Small intestine (tissue), 7 donors: ENCODE measurements at regions not wholly inside any gene's neighbourhood (a gene's known extent, or its start where the extent isn't known, plus 50 kb on each side); places are given as distances from the start of the nearest gene placed in this dataset.
"Not testable (repeated sequence)": the region's sequence is repeated elsewhere in the genome, so short reads cannot be mapped to it uniquely, and the experiment has no call there.

Source experiments
- DNase-seq, 2 donors: peaks; one replicate each; pipeline versions ENCODE4 v3.0.0 to v3.0.0-alpha.2; 2013
- FAIRE-seq: peaks from 2 replicates; lab custom pipeline; 2012; peaks lifted over from hg19 to GRCh38; lab: Jason Lieb, UNC
- H3K27ac ChIP-seq, 3 donors: one replicate each; pipeline ENCODE4 v1.5.1; 2013; ENCODE audit warnings: low read length in 2 of 3, mild to moderate bottlenecking in 2 of 3, control low read depth in 1 of 3, inconsistent platforms in 1 of 3, low read depth in 1 of 3, moderate library complexity in 1 of 3
- H3K27me3 ChIP-seq, 3 donors: one replicate each; pipeline ENCODE4 v1.6.1; 2013; ENCODE audit warnings: low read length in 3 of 3, inconsistent platforms in 1 of 3; ENCODE audit not compliant: control insufficient read depth in 3 of 3, insufficient read depth in 3 of 3
- H3K36me3 ChIP-seq, 3 donors: one replicate each; pipeline ENCODE4 v1.6.1; 2013; ENCODE audit warnings: low read length in 3 of 3, inconsistent platforms in 1 of 3, low read depth in 1 of 3, mild to moderate bottlenecking in 1 of 3, moderate library complexity in 1 of 3; ENCODE audit not compliant: control insufficient read depth in 3 of 3, insufficient read depth in 2 of 3
- H3K4me1 ChIP-seq, 3 donors: one replicate each; pipeline ENCODE4 v1.6.1; 2013; ENCODE audit warnings: low read length in 2 of 3, inconsistent platforms in 1 of 3, low read depth in 1 of 3, mild to moderate bottlenecking in 1 of 3, moderate library complexity in 1 of 3; ENCODE audit not compliant: control insufficient read depth in 3 of 3, insufficient read depth in 2 of 3
- H3K4me3 ChIP-seq, 3 donors: one replicate each; pipeline ENCODE4 v1.5.1; 2013; ENCODE audit warnings: low read length in 3 of 3, control low read depth in 1 of 3, inconsistent platforms in 1 of 3, low read depth in 1 of 3, mild to moderate bottlenecking in 1 of 3, moderate library complexity in 1 of 3
- H3K9me3 ChIP-seq, 2 donors: one replicate each; pipeline ENCODE4 v1.6.1; 2013; ENCODE audit warnings: low read depth in 1 of 2, low read length in 1 of 2; ENCODE audit not compliant: control insufficient read depth in 2 of 2, insufficient read depth in 1 of 2
- WGBS, 3 donors: extraction: QIAGEN DNeasy Blood & Tissue Kit; methylation state at CpG; one replicate each; pipeline ENCODE4 v1.1.7; 2013; 5-methylcytosine and 5-hydroxymethylcytosine counted together
- donor health status: healthy with polysubstance abuse.
- donor health status: control.
- donor health status: control.
- donor health status: Bipolar disorder and iron deficiency.
- donor health status: healthy.

GRCh38 chr18:75854174-75854573 is 426.7 kb upstream of the SMIM21 start:
- Histone ChIP-seq H3K27me3 (no peaks in the 10 kb centered on the region), H3K9me3 (no peaks in the 10 kb centered on the region), H3K4me3 (no peak overlapping the region), H3K36me3 (no peaks in the 10 kb centered on the region), H3K27ac (no peak overlapping the region), H3K4me1 (no peaks in the 10 kb centered on the region)
- 74 to 75% (median 75%) methylated on average over 4 of the region's 4 CpGs for WGBS, 3 donors
- FAIRE-seq = no peak
- DNase-seq = peak in 1 of 2 donors; percentile 25

- no peak overlapping the region for H3K27ac ChIP-seq
These were observed 418.8 kb upstream of the SMIM21 start for GRCh38 chr18:75846321-75846720.

DNA sequence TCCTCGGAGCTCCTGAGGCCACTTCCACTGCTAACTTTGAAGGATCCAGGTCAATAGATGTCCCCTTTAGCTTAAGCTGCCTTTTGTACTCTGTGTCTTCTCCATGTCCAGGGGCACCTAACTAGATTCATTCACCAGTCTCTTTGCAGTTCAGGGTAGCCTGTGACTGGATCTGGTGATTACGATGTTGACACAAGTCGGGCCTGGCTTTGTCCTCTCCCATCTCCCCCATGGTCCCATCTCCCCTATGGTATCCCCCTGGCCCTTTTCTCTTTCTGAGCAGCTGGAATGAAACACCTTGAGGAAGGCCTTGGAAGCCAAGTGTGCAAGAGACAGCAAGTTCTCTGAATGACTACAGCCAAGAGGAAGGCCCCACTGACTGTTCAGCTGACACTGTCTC is 417.9 kb upstream of the SMIM21 start:
- DNase-seq (no peak), FAIRE-seq (no peak)
- H3K4me1 ChIP-seq = no peaks in the 10 kb centered on the region
- H3K9me3 ChIP-seq = no peaks in the 10 kb centered on the region
- 80 to 91% (median 88%) methylated on average over 3 of the region's 3 CpGs for WGBS, 3 donors
- no peaks in the 10 kb centered on the region for H3K36me3 ChIP-seq
- H3K27ac ChIP-seq = no peak overlapping the region
- no peaks in the 10 kb centered on the region for H3K27me3 ChIP-seq
- no peak overlapping the region for H3K4me3 ChIP-seq

More at GRCh38 chr18:75846321-75846720, 418.8 kb upstream of the SMIM21 start:
- FAIRE-seq = no peak
- WGBS, 3 donors = 71 to 80% (median 72%) methylated on average over 3 of the region's 3 CpGs
- DNase-seq = no peak
- H3K4me1 ChIP-seq = no peaks in the 10 kb centered on the region
- no peak overlapping the region for H3K4me3 ChIP-seq
- H3K27me3 ChIP-seq = no peaks in the 10 kb centered on the region
- H3K9me3 ChIP-seq = no peaks in the 10 kb centered on the region
- no peaks in the 10 kb centered on the region for H3K36me3 ChIP-seq

DNA sequence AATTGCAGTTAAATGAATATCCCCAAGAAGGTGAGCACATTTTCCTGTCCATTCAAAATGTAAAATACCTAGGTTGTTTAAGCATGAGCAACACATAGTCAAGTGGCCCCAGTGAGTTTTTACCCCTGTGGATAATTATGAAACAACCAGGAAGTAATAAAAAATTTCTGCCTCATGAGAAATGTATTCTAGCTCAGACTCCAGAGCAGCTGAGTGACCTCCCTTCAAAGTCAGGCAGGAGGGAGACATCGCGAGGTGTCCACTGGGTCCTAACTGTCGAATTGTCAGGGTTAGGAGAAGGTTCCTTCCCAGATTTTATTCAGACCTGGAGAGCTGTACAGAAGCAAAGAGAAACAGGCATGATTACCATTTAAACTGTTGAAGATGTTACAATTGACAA is 416.6 kb upstream of the SMIM21 start:
- H3K36me3 ChIP-seq = no peaks in the 10 kb centered on the region
- H3K9me3 ChIP-seq = no peaks in the 10 kb centered on the region
- FAIRE-seq (no peak), DNase-seq (peak in 1 of 2 donors; percentile 17)
- no peaks in the 10 kb centered on the region for H3K4me1 ChIP-seq
- no peak overlapping the region for H3K4me3 ChIP-seq
- WGBS, 3 donors = 86 to 93% (median 90%) methylated on average over 3 of the region's 3 CpGs
- no peaks in the 10 kb centered on the region for H3K27me3 ChIP-seq
- no peak overlapping the region for H3K27ac ChIP-seq

DNA sequence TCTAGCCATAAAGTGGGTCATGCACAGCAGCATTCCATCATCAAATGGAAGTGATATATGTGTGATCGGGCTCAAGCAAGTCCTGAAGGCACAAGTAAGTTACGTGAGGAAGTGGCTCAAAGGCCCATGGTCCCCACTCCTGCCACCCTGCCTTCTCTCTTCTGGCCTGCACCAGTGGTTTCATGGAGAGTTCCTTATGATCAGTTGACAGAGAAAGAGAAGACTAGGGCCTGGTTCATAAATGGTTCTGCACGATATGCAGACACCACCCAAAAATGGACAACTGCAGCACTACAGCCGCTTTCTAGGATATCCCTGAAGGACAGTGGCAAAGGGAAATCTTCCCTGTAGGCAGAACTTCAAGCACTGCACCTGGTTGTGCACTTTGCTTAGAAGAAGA is 412.6 kb upstream of the SMIM21 start:
- no peaks in the 10 kb centered on the region for H3K4me1 ChIP-seq
- no peak overlapping the region for H3K4me3 ChIP-seq
- H3K27ac ChIP-seq = no peak overlapping the region
- no peaks in the 10 kb centered on the region for H3K9me3 ChIP-seq
- no peaks in the 10 kb centered on the region for H3K27me3 ChIP-seq
- DNase-seq = no peak
- 68 to 74% (median 72%) methylated on average over 4 of the region's 4 CpGs for WGBS, 3 donors
- no peak for FAIRE-seq
- no peaks in the 10 kb centered on the region for H3K36me3 ChIP-seq

- H3K36me3 ChIP-seq, H3K27ac ChIP-seq, H3K27me3 ChIP-seq, H3K4me3 ChIP-seq, FAIRE-seq, H3K4me1 ChIP-seq, H3K9me3 ChIP-seq, DNase-seq: not testable (repeated sequence)
- 48 to 69% (median 60%) methylated on average over 2 of the region's 2 CpGs for WGBS, 3 donors
These were observed 412.2 kb upstream of the SMIM21 start for GRCh38 chr18:75839686-75840085.

GRCh38 chr18:75839041-75839440 is 411.5 kb upstream of the SMIM21 start:
- no peak overlapping the region for H3K4me3 ChIP-seq
- no peaks in the 10 kb centered on the region for H3K27me3 ChIP-seq
- WGBS, 3 donors = 85 to 91% (median 87%) methylated on average over 6 of the region's 6 CpGs
- H3K27ac ChIP-seq = no peak overlapping the region
- DNase-seq (no peak), FAIRE-seq (no peak)
- H3K9me3 ChIP-seq = no peaks in the 10 kb centered on the region
- no peaks in the 10 kb centered on the region for H3K36me3 ChIP-seq
- H3K4me1 ChIP-seq = no peaks in the 10 kb centered on the region

DNA sequence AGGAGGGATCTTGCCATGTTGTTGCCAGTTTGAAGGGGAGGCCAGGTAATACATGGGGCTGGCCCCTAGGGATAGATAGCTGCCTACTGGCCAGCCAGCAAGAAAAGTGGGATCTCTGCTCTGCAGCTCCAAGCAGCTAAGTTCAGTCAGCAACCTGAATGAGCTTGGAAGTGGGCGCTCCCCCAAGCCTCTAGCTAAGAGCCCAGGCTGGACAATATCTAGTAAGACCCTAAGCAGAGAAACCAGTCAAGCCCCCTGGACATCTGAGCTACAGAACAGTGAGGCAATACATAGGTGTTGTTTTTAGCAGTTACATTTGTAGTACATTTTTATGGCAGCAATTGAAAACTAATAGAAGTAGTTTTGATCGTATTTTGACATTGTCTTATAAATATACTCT is 409.8 kb upstream of the SMIM21 start:
- no peak overlapping the region for H3K4me3 ChIP-seq
- peaks cover 0 to 4% of the 10 kb centered on the region in 2 donors for H3K9me3 ChIP-seq
- DNase-seq (no peak), FAIRE-seq (no peak)
- no peaks in the 10 kb centered on the region for H3K27me3 ChIP-seq
- no peaks in the 10 kb centered on the region for H3K36me3 ChIP-seq
- 83 to 95% (median 91%) methylated on average over 2 of the region's 2 CpGs for WGBS, 3 donors
- H3K4me1 ChIP-seq = no peaks in the 10 kb centered on the region
- H3K27ac ChIP-seq = no peak overlapping the region

DNA sequence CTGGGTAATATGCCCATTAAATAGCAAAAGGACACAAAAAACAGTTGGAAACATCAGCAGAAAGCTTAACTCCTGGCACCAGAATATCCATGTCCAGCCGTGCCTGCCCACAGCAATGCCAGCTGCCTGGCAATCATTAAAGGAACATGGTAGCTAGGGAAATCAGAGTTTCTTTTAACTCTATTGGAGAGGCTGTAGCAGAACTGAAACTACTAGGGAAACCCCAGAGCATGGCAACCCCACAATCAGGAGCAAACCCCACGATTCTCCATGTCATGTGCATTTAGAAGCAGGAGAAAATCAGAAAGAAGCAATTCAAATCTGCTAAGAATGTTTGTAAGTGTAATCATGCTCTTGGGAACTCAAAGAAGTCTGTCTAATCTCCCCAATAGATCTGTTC is 409.0 kb upstream of the SMIM21 start:
- Histone ChIP-seq H3K4me1 (no peaks in the 10 kb centered on the region), H3K9me3 (peaks cover 0 to 4% of the 10 kb centered on the region in 2 donors), H3K4me3 (no peak overlapping the region), H3K27me3 (no peaks in the 10 kb centered on the region), H3K27ac (no peak overlapping the region), H3K36me3 (no peaks in the 10 kb centered on the region)
- 48 to 73% (median 64%) methylated on average over 2 of the region's 2 CpGs for WGBS, 3 donors
- no peak for FAIRE-seq
- DNase-seq = no peak
